DND-41 (cell line): ENCODE measurements at regions not wholly inside any gene's neighbourhood (a gene's known extent, or its start where the extent isn't known, plus 50 kb on each side); places are given as distances from the start of the nearest gene placed in this dataset.

Source experiments
- EZH2 ChIP-seq: IDR thresholded peaks from 3 replicates; pipeline ENCODE4 v1.6.1; 2012; ENCODE audit warnings: borderline replicate concordance, low read depth, mild to moderate bottlenecking, moderate library complexity, low read length, inconsistent platforms; ENCODE audit not compliant: severe bottlenecking
- TF ChIP-seq, protein P1 (sequence below): IDR thresholded peaks from 2 replicates; pipeline ENCODE4 v1.5.1; 2012; ENCODE audit warnings: borderline replicate concordance, low read length, moderate library complexity, mild to moderate bottlenecking; ENCODE audit not compliant: poor library complexity, severe bottlenecking; ENCODE audit errors: extremely low read depth

DNA sequence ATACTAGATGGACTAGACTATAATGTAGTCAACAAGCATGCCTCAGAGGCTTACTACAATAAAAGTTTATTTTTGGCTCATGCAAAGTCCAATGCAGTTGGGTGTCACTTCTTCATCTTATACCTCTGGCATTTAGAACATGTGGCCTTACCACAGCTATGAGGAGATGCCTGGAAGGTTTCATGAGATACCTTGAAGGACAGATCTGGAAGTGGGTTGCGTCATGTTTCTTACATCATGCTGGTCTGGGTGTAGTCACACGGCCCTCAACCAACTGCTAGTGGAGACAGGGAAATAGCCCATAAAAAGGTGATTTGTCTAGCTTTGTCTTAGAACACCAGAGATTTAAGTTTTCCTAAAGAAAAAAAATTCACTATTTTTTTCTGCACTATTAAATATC, 91.7 kb upstream of the MMADHC start:
- TF ChIP-seq, protein P1, sequence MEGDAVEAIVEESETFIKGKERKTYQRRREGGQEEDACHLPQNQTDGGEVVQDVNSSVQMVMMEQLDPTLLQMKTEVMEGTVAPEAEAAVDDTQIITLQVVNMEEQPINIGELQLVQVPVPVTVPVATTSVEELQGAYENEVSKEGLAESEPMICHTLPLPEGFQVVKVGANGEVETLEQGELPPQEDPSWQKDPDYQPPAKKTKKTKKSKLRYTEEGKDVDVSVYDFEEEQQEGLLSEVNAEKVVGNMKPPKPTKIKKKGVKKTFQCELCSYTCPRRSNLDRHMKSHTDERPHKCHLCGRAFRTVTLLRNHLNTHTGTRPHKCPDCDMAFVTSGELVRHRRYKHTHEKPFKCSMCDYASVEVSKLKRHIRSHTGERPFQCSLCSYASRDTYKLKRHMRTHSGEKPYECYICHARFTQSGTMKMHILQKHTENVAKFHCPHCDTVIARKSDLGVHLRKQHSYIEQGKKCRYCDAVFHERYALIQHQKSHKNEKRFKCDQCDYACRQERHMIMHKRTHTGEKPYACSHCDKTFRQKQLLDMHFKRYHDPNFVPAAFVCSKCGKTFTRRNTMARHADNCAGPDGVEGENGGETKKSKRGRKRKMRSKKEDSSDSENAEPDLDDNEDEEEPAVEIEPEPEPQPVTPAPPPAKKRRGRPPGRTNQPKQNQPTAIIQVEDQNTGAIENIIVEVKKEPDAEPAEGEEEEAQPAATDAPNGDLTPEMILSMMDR, result no peak
- TF ChIP-seq EZH2, result no peak
